Keratinocyte (primary cell): ENCODE measurements at regions not wholly inside any gene's neighbourhood (a gene's known extent, or its start where the extent isn't known, plus 50 kb on each side); places are given as distances from the start of the nearest gene placed in this dataset.

Source experiments
- EZH2 ChIP-seq: IDR thresholded peaks from one replicate; pipeline ENCODE4 v1.6.1; 2012; ENCODE audit warnings: inconsistent platforms, mild to moderate bottlenecking, low read length, moderate library complexity
- TF ChIP-seq, protein P1 (sequence below), 3 experiments: IDR thresholded peaks in 1 of 3; conservative IDR thresholded peaks in 1 of 3; optimal IDR thresholded peaks in 1 of 3; 2 replicates in 2 of 3; 3 replicates in 1 of 3; pipeline versions ENCODE3 to v1.5.1; 2011; ENCODE audit warnings: low read length in 3 of 3, mild to moderate bottlenecking in 3 of 3, moderate library complexity in 2 of 3, control low read depth in 1 of 3, inconsistent platforms in 1 of 3; ENCODE audit not compliant: insufficient read depth in 2 of 3; ENCODE audit errors: extremely low read depth in 1 of 3

DNA sequence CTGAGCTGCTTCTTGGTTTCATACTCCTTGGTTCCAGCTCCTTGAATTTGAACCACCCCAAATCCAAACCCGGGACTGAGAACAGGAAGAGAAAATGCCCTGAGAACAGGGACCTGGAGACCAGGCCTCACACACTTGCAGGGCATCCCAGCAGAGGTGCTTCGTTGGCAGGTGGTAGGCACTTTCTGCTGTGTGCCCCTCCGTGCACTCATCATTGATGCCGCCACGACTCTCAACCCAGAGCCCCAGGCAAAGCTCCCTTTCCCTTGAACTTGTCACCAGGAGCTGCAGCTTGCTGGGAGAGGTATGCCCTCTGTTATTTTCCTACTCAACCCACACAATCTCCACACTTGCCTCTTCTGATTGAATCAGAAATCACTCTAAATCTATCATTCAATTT is 217.8 kb upstream of the IRX1 start:
- TF ChIP-seq, protein P1, sequence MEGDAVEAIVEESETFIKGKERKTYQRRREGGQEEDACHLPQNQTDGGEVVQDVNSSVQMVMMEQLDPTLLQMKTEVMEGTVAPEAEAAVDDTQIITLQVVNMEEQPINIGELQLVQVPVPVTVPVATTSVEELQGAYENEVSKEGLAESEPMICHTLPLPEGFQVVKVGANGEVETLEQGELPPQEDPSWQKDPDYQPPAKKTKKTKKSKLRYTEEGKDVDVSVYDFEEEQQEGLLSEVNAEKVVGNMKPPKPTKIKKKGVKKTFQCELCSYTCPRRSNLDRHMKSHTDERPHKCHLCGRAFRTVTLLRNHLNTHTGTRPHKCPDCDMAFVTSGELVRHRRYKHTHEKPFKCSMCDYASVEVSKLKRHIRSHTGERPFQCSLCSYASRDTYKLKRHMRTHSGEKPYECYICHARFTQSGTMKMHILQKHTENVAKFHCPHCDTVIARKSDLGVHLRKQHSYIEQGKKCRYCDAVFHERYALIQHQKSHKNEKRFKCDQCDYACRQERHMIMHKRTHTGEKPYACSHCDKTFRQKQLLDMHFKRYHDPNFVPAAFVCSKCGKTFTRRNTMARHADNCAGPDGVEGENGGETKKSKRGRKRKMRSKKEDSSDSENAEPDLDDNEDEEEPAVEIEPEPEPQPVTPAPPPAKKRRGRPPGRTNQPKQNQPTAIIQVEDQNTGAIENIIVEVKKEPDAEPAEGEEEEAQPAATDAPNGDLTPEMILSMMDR (optimal IDR thresholded peaks at IDR 0.05 in 1 of 3, IDR thresholded peaks at IDR 0.05 in 1 of 3, conservative IDR thresholded peaks at IDR 0.05 in 1 of 3; ENCODE audit: extremely low read depth in 1 of 3, insufficient read depth in 2 of 3, low read length in 3 of 3) = no peak
- no peak for TF ChIP-seq EZH2
